OCI-LY3 (cell line): ENCODE measurements at regions not wholly inside any gene's neighbourhood (a gene's known extent, or its start where the extent isn't known, plus 50 kb on each side); places are given as distances from the start of the nearest gene placed in this dataset.

ENCODE experiments used
- H2AFZ ChIP-seq: fragments of 200-600, 300-600 bp; shearing (Covaris generic); 2 replicates; pipeline ENCODE4 v1.6.0; 2014; ENCODE audit warnings: antibody characterized with exemption, low read depth, low read length
- H3K27ac ChIP-seq: fragments of 200-600, 300-600 bp; sonication (generic); 2 replicates; pipeline ENCODE4 v1.5.1; 2014; ENCODE audit warnings: mild to moderate bottlenecking, low read length, moderate library complexity, mixed read lengths
- H3K27me3 ChIP-seq: fragments of 200-600, 300-600 bp; sonication (generic); 2 replicates; pipeline ENCODE4 v1.6.1; 2014; ENCODE audit warnings: low read depth, low read length, mixed read lengths
- H3K36me3 ChIP-seq: fragments of 200-600, 300-600 bp; sonication (generic); replicated peaks from 2 replicates; pipeline ENCODE3; 2014; ENCODE audit warnings: low read depth, low read length, mixed read lengths
- H3K4me1 ChIP-seq: fragments of 300-600, 200-600 bp; sonication (generic); 2 replicates; pipeline ENCODE4 v1.6.1; 2014; ENCODE audit warnings: low read length, mixed read lengths
- H3K4me2 ChIP-seq: fragments of 200-600, 300-600 bp; sonication (generic); 2 replicates; pipeline ENCODE4 v1.6.1; 2014; ENCODE audit warnings: low read length, mixed read lengths
- H3K4me3 ChIP-seq: fragments of 300-600, 200-600 bp; sonication (generic); 2 replicates; pipeline ENCODE4 v1.5.1; 2014; ENCODE audit warnings: antibody characterized with exemption, mild to moderate bottlenecking, low read length, moderate library complexity
- H3K79me2 ChIP-seq: fragments of 300-600, 200-600 bp; shearing (Covaris generic); 2 replicates; pipeline ENCODE4 v1.6.1; 2014; ENCODE audit warnings: mild to moderate bottlenecking, low read length, mixed read lengths
- H3K9ac ChIP-seq: fragments of 300-600, 200-600 bp; shearing (Covaris generic); 2 replicates; pipeline ENCODE4 v1.6.0; 2014; ENCODE audit warnings: mild to moderate bottlenecking, low read length, moderate library complexity
- H3K9me3 ChIP-seq: fragments of 200-600, 300-600 bp; shearing (Covaris generic); 2 replicates; pipeline ENCODE4 v1.6.1; 2014; ENCODE audit warnings: low read length, mixed read lengths; ENCODE audit not compliant: insufficient read depth
- H4K20me1 ChIP-seq: fragments of 200-600, 300-600 bp; sonication (generic); 2 replicates; pipeline ENCODE4 v1.6.1; 2016; ENCODE audit warnings: low read length, mixed read lengths; ENCODE audit not compliant: insufficient read depth
- CTCF ChIP-seq: fragments of 200-600, 300-600 bp; sonication (generic); IDR thresholded peaks from 2 replicates; pipeline ENCODE4 v1.5.1; 2014; ENCODE audit warnings: antibody characterized with exemption, low read length, low read depth
- EZH2phosphoT487 ChIP-seq: fragments of 200-600 bp; shearing (Covaris generic); IDR thresholded peaks from 2 replicates; pipeline ENCODE4 v1.6.1; 2018; ENCODE audit warnings: antibody characterized with exemption, mixed run types, low read depth

DNA sequence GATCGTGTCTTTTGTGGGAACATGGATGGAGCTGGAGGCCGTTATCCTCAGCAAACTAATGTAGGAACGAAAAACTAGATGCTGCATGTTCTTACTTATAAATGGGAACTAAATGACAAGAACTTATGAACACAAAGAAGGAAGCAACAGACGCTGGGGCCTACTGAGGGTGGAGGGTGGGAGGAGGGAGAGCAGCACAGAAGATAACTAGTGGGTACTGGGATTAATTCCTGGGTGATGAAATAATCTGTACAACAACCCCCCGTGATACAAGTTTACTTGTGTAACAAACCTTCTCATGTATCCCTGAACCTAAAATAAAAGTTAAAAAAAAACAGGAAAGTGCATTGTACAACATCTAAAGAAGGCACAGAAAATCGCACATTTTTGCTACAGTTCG lies 59.0 kb upstream of the TMEM170B start:
- Histone ChIP-seq H3K9ac (no peak overlapping the region), H3K79me2 (no peaks in the 10 kb centered on the region), H3K27me3 (no peaks in the 10 kb centered on the region), H4K20me1 (no peaks in the 10 kb centered on the region), H3K4me1 (peaks cover 6% of the 10 kb centered on the region; the same call in 1 of the 2 replicates), H3K27ac (no peak overlapping the region), H3K4me3 (no peak overlapping the region), H3K4me2 (no peak overlapping the region), H3K9me3 (no peaks in the 10 kb centered on the region), H2AFZ (no peak overlapping the region), H3K36me3 (no peaks in the 10 kb centered on the region)
- TF ChIP-seq CTCF, result no peak
- TF ChIP-seq EZH2phosphoT487, result no peak

DNA sequence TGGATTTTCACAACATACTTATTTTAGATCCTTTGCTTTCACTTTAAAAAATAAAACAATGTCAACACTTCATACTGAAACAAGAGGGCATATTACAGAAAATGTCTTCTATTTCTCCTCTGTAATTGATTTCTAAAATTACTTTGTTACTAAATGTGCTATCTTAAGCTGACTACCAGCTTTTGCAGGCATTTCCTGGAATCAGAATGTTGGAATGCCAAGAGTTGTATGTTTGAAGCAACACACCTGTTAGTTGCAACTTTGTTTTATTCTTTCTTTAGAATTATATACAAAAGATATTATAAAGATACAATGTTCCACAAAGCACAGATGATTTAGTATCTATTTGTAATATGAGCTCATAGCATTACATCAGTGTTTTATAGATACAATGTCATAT lies 62.5 kb upstream of the TMEM170B start:
- H3K27ac ChIP-seq, result no peak overlapping the region
- H3K4me2 ChIP-seq, result no peak overlapping the region
- H3K9ac ChIP-seq, result no peak overlapping the region
- peaks cover 11% of the 10 kb centered on the region for H3K4me1 ChIP-seq
- no peak overlapping the region for H2AFZ ChIP-seq
- H3K27me3 ChIP-seq, result no peaks in the 10 kb centered on the region
- no peaks in the 10 kb centered on the region for H3K9me3 ChIP-seq
- no peak overlapping the region for H3K4me3 ChIP-seq
- H4K20me1 ChIP-seq, result no peaks in the 10 kb centered on the region
- H3K36me3 ChIP-seq, result no peaks in the 10 kb centered on the region
- no peaks in the 10 kb centered on the region for H3K79me2 ChIP-seq
- no peak for TF ChIP-seq CTCF
- no peak for TF ChIP-seq EZH2phosphoT487

DNA sequence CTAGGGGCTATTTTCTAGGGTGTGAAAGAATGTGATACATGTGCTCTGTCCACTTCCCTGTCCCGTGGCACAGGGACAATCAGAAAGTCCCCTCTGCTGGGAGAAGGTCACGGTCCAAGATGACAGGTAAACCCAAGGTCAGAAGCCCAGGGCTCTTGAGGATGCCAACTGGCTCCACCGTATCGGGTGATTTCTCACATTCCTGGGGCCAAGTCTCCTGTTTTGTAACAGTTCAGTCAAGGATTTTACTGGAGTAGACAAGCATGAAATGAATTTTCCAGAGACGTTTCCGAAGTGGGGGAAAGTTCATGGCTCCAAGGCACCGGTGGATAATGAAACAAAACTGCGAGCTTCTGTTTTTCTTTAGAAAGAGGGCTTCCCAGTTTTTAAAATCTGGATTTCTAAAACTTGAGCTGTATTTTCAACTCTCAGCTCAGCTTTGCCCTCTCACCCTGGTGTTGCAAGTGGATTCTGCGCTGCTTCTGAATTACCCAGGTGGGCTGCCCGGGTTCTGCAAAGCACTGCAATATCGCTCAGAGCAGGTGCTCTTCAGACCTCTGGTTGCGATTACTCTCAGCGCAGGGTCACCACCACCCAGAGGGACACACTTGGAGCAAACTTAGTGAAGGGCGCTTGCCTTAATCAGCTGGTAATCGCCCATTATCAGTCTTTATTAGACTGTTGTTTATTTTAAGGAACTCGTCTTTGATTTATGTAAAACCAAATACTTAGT lies 64.4 kb upstream of the TMEM170B start:
- H3K79me2 ChIP-seq, result no peaks in the 10 kb centered on the region
- peak overlapping the region; percentile 75 for H3K4me2 ChIP-seq
- H3K9ac ChIP-seq, result peak overlapping the region; percentile 41
- peak overlapping the region; percentile 73 for H3K4me3 ChIP-seq
- H2AFZ ChIP-seq, result peak overlapping the region; percentile 27
- H3K27ac ChIP-seq, result no peak overlapping the region
- H3K27me3 ChIP-seq, result no peaks in the 10 kb centered on the region
- no peak for TF ChIP-seq EZH2phosphoT487
- TF ChIP-seq CTCF, result no peak
- H3K9me3 ChIP-seq, result no peaks in the 10 kb centered on the region
- no peaks in the 10 kb centered on the region for H4K20me1 ChIP-seq
- H3K36me3 ChIP-seq, result no peaks in the 10 kb centered on the region
- peaks cover 19% of the 10 kb centered on the region for H3K4me1 ChIP-seq

GRCh38 chr6:11471261-11471660 lies 66.3 kb upstream of the TMEM170B start:
- H3K27ac ChIP-seq, result no peak overlapping the region
- H4K20me1 ChIP-seq, result no peaks in the 10 kb centered on the region
- TF ChIP-seq CTCF (no peak), EZH2phosphoT487 (no peak)
- no peaks in the 10 kb centered on the region for H3K79me2 ChIP-seq
- H3K4me2 ChIP-seq, result no peak overlapping the region
- peaks cover 31% of the 10 kb centered on the region for H3K4me1 ChIP-seq
- H3K27me3 ChIP-seq, result no peaks in the 10 kb centered on the region
- H3K9ac ChIP-seq, result no peak overlapping the region
- no peak overlapping the region for H3K4me3 ChIP-seq
- no peak overlapping the region for H2AFZ ChIP-seq
- no peaks in the 10 kb centered on the region for H3K36me3 ChIP-seq
- H3K9me3 ChIP-seq, result no peaks in the 10 kb centered on the region
